Spleen (tissue), 7 donors: ENCODE measurements at regions not wholly inside any gene's neighbourhood (a gene's known extent, or its start where the extent isn't known, plus 50 kb on each side); places are given as distances from the start of the nearest gene placed in this dataset.

Experiments used
- POLR2A ChIP-seq, 3 donors: fragments of 450-650 bp; IDR thresholded peaks; one replicate each; pipeline ENCODE4 v1.5.1; 2017; ENCODE audit warnings: antibody characterized with exemption in 3 of 3, mild to moderate bottlenecking in 1 of 3
- POLR2AphosphoS5 ChIP-seq, 3 donors: sonication (generic); formaldehyde crosslinking; IDR thresholded peaks; one replicate each; pipeline ENCODE4 v1.5.1; 2017; ENCODE audit warnings: antibody characterized with exemption in 3 of 3
- TF ChIP-seq, protein P1 (sequence below), 11 experiments: fragments of 200-600 bp in 7 of 11; fragments of 450-650 bp in 4 of 11; sonication (generic) in 4 of 11; IDR thresholded peaks in 8 of 11; conservative IDR thresholded peaks in 3 of 11; 1 replicate in 7 of 11; 2 replicates in 4 of 11; pipeline versions ENCODE4 v1.4.0 to v1.8.0; 2016 to 2021; ENCODE audit warnings: antibody characterized with exemption in 11 of 11, inconsistent platforms in 4 of 11, mild to moderate bottlenecking in 1 of 11
- donor health status: DM: no; HTN: no; CAD: no; lungs with moderate emphysema.
- donor health status: DM: no; HTN: no; CAD: no.
- donor health status: DM: no; HTN: no; CAD: no.

DNA sequence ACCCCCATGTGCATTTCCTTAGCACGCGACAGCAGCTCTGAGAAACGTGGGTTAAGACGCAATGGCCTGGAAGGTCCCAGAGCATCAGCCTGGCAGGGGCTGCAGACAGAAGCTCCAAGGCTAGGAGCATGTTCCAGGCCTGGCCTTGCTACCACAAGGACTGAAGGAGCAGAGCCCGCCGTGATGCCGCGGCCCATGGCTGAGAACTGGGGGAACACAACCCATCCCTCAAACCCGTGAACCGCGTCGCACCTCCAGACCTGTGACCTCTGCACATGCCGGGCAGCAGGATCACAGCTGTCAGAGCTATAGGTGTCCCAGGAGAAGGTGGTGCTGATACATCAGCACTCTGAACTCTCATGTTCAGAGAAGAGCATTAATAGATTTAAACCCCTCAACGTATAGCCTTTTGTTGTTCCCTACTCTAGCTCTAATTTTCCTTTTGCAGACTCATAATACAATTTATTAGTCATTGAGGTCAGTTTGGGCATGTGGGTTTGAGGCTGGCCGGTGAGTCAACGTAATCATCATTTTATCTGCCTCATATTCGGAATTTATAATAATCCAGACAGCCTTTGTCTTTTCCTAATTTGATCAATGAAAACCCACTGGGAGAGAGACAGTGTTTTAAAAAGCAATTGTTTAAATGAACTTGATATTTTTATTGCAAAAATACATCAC is 222.5 kb upstream of the TCERG1L start:
- TF ChIP-seq, protein P1, sequence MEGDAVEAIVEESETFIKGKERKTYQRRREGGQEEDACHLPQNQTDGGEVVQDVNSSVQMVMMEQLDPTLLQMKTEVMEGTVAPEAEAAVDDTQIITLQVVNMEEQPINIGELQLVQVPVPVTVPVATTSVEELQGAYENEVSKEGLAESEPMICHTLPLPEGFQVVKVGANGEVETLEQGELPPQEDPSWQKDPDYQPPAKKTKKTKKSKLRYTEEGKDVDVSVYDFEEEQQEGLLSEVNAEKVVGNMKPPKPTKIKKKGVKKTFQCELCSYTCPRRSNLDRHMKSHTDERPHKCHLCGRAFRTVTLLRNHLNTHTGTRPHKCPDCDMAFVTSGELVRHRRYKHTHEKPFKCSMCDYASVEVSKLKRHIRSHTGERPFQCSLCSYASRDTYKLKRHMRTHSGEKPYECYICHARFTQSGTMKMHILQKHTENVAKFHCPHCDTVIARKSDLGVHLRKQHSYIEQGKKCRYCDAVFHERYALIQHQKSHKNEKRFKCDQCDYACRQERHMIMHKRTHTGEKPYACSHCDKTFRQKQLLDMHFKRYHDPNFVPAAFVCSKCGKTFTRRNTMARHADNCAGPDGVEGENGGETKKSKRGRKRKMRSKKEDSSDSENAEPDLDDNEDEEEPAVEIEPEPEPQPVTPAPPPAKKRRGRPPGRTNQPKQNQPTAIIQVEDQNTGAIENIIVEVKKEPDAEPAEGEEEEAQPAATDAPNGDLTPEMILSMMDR (IDR thresholded peaks at IDR 0.05 in 8 of 11, conservative IDR thresholded peaks at IDR 0.05 in 3 of 11) = no peak
- no peak for TF ChIP-seq POLR2A (IDR thresholded peaks at IDR 0.05)
- no peak for TF ChIP-seq POLR2AphosphoS5 (IDR thresholded peaks at IDR 0.05)
